ENCODE measurements at regions not wholly inside any gene's neighbourhood (a gene's known extent, or its start where the extent isn't known, plus 50 kb on each side); places are given as distances from the start of the nearest gene placed in this dataset.

DNA sequence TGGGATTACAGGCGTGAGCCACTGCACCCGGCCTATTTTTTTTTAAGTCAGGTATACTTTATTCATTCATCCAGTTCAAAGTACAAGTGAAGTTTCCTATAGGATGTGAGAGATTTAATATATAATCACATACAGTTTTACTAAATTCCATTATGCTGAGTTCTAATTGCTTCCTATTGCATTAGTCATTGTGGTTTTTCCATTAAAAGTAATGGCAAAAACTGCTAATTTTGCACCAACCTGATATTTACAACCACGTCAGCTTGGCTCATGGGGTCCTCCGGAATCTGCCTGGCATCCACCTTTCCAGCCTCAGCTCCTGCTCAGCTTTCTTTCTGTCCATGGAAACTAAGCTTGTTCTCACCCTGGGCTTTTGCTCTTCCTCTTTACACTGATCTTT lies 67.0 kb upstream of the CSRP2 start:
- Histone ChIP-seq H4K8ac (ENCODE audit: low read depth in 2 of 2, low read length in 2 of 2) (peak overlapping the region; percentile 0 to 28; a peak in 1 of 4 replicates), H3K9me1 (ENCODE audit: insufficient read depth, low read length) (peaks cover 4% of the 10 kb centered on the region; the same call in 1 of the 2 replicates), H2BK5ac (ENCODE audit: low read depth, low read length, poor library complexity, severe bottlenecking) (peak overlapping the region; percentile 51), H3K79me1 (ENCODE audit: low read depth in 1 of 2, low read length in 2 of 2) (no peaks in the 10 kb centered on the region), H3K36me3 (ENCODE audit: control insufficient read depth, insufficient read depth, low read length) (no peaks in the 10 kb centered on the region), H2BK120ac (ENCODE audit: low read depth, low read length) (peak overlapping the region; percentile 88), H3K23ac (ENCODE audit: low read depth, low read length) (no peak overlapping the region), H3K56ac (ENCODE audit: extremely low read depth, insufficient read depth, low read length) (0 out of 2 replicates have a peak overlapping the region, but pooled peaks have one; percentile 43), H2BK20ac (ENCODE audit: low read depth, low read length) (peak overlapping the region; percentile 90), H3K27ac (ENCODE audit: insufficient read depth, low read length) (no peak overlapping the region), H3K4ac (ENCODE audit: low read depth, low read length) (peak overlapping the region; percentile 59; the same call in 1 of the 2 replicates), H2AFZ (replicated peaks; ENCODE audit: low read length, poor library complexity) (peak overlapping the region; percentile 24), H2BK15ac (ENCODE audit: low read depth, low read length) (peak overlapping the region; percentile 17; the same call in 1 of the 3 replicates), H3K18ac (ENCODE audit: low read depth, low read length) (peak overlapping the region; percentile 11; the same call in 1 of the 2 replicates), H3K27me3 (ENCODE audit: control insufficient read depth, insufficient read depth, low read length) (no peaks in the 10 kb centered on the region), H3K9ac (ENCODE audit: low read depth, low read length) (no peak overlapping the region), H2AK5ac (ENCODE audit: low read depth, low read length) (no peak overlapping the region; the same call in 1 of the 2 replicates), H3K4me2 (ENCODE audit: low read depth, low read length) (peak overlapping the region; percentile 26), H3K4me1 (ENCODE audit: control insufficient read depth, insufficient read depth, low read length) (peaks cover 12% of the 10 kb centered on the region), H4K91ac (ENCODE audit: insufficient read depth, low read depth, low read length) (peak overlapping the region; percentile 26; the same call in 1 of the 2 replicates), H3K14ac (replicated peaks; ENCODE audit: low read depth, low read length) (peak overlapping the region; percentile 38; the same call in 1 of the 2 replicates), H3K4me3 (ENCODE audit: insufficient read depth, low read depth, low read length) (no peak overlapping the region), H4K5ac (ENCODE audit: low read depth, low read length) (no peak overlapping the region), H2AK9ac (replicated peaks; ENCODE audit: low read depth, low read length, poor library complexity) (no peak overlapping the region), H4K20me1 (ENCODE audit: insufficient read depth, low read length) (no peaks in the 10 kb centered on the region), H3K9me3 (ENCODE audit: control insufficient read depth, insufficient read depth, low read length) (no peaks in the 10 kb centered on the region)
- CTCF ChIA-PET, result interaction anchor here (0.7 kb wide), 1 partner anchor 90 kb away, joined by 6 read pairs; no protein-coding TSS in a partner anchor
- ATAC-seq (ENCODE audit: low read depth), result peak; percentile 46
- POLR2A ChIA-PET (ENCODE audit: unreplicated experiment), result no interaction called here
- dilution Hi-C loops (cut with HindIII; ENCODE audit: low sequenced_read_pairs, unreplicated experiment), result no loop called here
- peak; percentile 28; the same call in 1 of the 2 replicates for TF ChIP-seq MAFK (IDR thresholded peaks at IDR 0.05; ENCODE audit: low read depth, low read length)
- no peak for TF ChIP-seq NFE2L2 (IDR thresholded peaks at IDR 0.05; ENCODE audit: low read depth, low read length)
- in situ Hi-C loops (cut with MboI; ENCODE audit: low sequenced_read_pairs), result no loop called here
- intact Hi-C loops (cut with micrococcal nuclease), result no loop called here
- peak; percentile 72 for DNase-seq
- 0% methylated on average over 2 of the region's 4 CpGs; no CpG with 5 or more reads in 1 of the 2 experiments for WGBS, 2 experiments (ENCODE audit: extremely low coverage in 2 of 2, insufficient read length in 1 of 2)
- no TSS peak for BruUV-seq (replicated peaks)
